ENCODE measurements at regions not wholly inside any gene's neighbourhood (a gene's known extent, or its start where the extent isn't known, plus 50 kb on each side); places are given as distances from the start of the nearest gene placed in this dataset.

DNA sequence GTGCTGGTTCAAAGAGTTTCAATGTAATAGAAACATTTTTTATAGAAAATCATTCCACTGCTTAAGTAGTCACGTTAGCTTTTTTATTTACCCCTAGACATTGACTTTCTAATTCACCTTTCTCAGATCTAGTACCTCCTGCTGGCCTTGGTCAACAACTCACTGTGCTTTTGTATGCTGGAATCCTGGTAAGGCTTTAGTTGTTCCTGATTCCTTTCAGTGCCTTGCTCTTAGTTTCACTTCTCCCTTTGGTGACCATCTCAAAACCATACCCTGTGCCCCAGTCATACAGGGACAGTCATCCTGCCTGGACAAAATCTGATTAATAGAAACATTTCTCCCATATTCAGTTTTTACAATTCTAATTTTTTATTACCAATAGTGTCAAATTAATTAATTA, 130.2 kb downstream of the GPR37 start:
- DNase-seq (ENCODE audit: low read depth): no peak

DNA sequence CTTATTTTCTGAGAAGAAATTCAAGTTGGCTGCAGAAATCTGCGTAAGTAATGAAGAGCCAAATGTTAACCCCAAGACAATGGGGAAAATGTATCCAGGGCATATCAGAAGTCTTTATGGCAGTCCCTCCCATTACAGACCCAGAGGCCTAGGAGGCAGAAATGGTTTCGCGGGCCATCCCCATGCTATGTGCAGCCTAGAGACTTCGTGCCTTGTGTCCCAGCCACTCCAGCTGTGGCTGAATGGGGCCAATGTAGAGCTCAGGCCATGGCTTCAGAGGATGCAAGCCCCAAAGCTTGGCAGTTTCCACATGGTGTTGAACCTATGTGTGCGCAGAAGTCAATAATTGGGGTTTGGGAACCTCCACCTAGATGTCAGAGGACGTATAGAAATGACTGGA, 131.9 kb downstream of the GPR37 start:
- no peak for DNase-seq (ENCODE audit: low read depth)

DNA sequence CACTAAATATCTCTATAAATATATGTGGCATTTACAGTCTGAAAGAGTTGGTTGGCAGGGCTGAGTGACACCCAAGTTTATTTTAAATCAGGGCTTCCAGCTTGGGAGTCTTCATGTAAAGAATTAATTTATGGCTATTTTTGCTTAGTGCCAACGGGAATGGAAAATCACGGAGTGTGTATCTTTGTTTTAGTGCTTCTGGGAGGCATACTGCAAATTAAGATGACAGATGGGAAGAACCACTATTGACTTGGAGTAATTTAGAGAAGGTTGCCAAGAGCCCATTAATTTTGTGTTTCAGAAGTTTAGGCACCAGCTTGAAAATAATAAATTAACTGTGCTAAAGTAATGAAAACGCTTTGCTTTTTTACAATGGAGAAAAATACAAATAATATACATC, 135.2 kb downstream of the GPR37 start:
- no peak for DNase-seq (ENCODE audit: low read depth)

DNA sequence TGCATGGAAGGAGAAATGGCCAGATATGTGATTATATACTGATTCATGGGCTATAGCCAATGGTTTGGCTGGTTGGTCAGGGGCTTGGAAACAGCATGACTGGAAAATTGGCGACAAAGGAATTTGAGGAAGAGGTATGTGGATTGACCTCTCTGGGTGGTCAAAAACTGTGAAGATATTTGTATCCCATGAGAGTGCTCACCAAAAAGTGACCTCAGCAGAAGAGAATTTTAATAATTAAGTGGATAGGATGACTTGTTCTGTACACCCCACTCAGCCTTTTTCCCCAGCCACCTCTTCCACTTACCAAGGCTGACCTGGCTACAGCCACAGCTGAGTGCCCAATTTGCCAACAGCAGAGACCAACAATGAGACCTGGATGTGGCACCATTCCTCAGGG, 146.7 kb downstream of the GPR37 start:
- no peak for DNase-seq (ENCODE audit: low read depth)

DNA sequence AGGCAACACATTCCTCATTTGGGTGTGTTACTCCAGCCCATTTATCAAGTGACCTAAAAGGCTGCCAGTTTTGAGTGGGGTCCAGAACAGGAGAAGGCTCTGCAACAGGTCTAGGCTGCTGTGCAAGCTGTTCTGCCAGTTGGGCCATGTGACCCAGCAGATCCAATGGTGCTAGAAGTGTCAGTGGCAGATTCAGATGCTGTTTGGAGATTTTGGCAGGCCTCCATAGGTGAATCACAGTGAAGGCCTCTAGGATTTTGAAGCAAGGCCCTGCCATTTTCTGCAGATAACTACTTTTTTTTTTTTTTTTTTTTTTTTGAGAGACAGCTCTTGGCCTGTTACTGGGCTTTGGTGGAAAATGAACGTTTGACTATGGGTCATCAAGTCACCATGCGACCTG, 147.5 kb downstream of the GPR37 start:
- peak; percentile 23 for DNase-seq (ENCODE audit: low read depth)

DNA sequence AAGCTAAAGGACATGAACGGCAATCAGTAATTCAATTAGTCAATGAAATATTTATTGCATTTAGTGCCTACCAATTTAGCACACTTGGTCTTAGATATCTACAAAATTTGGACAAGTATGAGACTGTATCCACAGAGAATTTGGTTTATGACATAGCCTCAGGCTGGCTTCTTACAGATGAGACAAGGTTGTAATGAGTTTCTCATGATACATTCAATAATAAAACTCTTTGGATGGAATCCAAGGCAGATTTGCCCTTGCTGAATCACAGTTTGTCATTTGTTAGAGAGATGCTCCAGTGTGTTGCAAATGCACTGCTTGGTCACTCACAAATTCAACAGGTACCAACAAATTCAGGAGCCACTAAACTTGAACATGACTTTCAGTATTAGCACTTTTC, 162.5 kb downstream of the GPR37 start:
- DNase-seq (ENCODE audit: low read depth): peak; percentile 42

DNA sequence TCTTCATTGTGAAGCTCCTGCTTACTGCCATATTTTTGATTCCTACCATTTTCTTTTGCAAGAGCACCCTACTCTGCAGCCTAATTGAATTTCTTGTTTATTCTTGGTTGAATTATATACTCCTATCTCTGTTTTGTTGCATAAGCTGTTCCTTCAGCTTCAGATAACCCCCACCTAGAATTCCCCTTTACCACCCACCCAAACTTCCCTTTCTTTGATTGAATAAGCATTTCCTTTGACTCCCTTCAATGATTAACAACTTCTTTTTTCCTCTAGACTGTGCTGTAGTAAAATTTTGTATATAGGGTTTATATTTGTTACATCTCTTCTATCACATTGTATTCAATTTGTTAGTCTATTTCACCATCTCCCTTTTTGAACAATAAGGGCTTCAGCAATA, 168.1 kb downstream of the GPR37 start:
- DNase-seq (ENCODE audit: low read depth): no peak

DNA sequence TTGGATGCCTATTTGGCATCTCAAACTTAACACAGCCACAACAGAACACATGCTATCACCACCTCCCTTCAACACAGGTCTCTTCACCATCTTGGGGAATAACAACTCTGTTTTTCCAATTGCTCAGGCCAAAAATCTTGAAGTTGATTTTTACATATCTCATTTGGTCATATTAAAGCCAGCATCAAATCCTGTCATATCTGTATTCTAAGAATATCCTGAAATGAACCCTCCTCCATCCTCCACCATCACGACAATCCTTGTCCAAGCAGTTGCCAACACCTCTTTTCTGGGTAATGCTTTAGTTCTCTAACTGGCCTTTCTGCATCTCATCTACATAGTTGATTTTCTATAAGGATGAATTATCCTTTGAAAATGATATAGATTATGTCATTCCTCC, 168.7 kb downstream of the GPR37 start:
- DNase-seq (ENCODE audit: low read depth): no peak

DNA sequence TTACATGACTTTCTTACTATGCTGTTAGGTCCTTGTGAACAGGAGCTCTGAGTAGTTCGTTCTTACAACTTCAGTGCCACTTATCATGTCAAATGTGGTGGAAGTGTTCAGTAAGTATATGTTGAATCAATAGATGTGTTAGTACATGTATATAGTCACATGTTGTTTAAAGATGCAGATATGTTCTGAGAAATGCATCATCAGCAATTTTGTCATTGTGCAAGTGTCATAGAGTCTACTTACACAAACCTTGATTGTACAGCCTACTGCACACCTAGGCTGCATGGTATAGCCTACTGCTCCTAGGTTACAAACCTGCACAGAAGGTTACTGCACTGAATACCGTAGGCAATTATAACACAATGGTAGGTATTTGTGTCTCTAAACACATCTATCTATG, 174.8 kb downstream of the GPR37 start:
- DNase-seq (ENCODE audit: low read depth): no peak

DNA sequence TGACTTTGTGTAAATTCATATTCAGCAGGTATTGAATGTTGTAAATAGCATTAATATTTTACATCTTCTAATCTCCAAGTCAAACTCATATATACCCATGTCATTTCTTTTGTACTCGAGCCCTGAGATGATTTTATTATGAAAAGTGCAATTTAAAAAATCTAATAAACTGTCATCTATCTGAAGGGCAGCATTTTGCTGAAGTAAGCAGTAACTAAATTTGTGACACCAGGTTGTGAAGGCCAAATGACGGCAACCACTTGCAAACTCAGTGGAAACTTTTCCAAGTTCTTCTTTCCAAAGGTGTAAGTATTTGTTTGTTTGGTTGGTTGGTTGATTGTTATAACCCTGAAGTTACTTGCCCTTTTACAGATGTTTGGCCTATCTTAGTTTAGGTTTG, 188.3 kb downstream of the GPR37 start:
- no peak for DNase-seq (ENCODE audit: low read depth)

DNA sequence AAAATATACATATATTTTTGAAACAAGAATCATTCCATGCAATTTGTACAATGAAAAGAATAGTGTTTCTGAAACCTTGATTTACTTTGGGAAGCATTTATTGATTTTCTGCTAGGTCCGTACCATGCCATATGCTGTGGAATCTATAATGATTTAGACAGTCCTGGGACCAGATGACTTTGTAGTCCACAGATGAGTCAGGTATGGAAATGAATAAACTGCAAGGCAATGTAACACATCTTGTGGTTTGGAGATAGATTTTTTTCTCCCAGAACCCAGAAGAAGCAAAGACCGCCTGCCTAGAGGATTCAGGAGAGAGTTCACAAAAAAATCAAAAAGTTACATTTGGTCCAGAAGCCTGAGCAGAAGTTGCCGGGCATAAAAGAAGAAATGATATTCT, 190.4 kb downstream of the GPR37 start:
- peak; percentile 9 for DNase-seq (ENCODE audit: low read depth)

DNA sequence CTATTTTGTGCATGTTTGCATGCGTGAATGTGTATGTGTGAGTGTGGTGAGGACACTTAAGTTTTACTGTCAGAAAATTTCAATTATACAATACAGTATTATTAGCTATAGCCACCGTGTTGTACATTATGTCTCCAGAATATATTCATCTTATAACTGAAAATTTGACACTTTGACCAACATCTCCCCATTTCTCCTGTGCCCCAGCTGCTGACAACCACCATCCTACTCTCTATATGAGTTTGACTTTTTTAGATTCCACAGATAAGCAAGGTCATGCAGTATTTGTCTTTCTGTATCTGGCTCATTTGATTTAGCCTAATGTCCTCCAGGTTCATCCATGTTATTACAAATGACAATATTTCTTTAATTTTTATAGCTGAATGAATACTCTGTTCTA, 195.0 kb downstream of the GPR37 start:
- DNase-seq (ENCODE audit: low read depth): no peak

DNA sequence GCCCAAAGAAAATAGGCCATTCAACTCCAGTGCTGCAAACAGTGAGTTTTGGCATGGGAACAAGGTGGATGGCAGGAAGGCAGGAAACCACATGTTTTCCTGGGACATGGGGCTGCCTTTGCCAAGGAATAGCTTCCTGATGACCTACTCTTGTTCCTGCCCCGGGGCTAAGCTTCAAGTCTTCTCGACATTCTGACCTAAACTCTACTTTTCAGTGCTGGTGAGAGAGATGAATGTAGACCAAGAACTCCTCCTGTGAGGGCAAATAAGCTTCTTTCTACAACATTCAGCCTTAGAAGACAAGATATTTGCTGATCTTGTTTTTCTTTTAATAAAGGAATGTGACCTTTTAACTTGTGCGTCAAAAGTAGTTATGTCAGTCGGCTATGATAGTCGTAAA, 199.0 kb downstream of the GPR37 start:
- peak; percentile 78 for DNase-seq (ENCODE audit: low read depth)

DNA sequence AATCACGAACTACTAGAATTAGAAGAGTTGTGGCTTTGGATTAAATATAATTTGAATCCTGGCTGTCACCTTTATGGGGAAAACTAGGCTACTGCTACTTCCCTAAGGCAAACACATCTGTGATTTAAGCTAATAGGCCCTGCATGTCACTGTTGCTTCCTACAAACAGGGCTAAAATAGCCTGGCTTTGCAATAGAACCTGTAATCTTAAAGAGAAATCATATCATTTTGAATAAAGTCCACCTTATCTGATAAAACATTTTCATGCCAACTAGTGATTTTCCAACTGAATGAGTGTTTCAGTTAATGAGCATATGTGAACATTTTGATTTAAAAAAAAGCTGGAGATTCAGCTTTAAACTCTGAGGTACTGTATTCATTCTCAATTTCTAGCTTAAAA, 208.0 kb downstream of the GPR37 start:
- no peak for DNase-seq (ENCODE audit: low read depth)

DNA sequence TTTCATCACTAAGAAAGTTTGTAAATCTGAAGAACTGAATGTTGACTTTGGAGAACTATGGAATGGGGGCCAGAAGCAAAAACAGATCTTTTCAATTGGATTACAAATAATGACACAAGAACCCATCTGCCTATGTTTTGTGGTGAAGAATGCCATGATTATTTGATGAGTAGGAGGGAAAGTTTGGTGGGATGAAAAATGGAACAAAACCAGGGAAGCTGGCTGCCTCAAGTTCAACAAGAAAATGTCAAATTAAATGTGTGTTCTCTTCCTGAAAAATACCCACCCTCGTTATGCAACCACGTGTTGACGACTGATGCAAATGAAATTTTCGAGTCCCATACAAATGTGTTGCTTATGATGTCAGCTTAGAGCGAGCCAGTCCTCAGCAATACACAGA, 208.5 kb downstream of the GPR37 start:
- DNase-seq (ENCODE audit: low read depth): no peak

DNA sequence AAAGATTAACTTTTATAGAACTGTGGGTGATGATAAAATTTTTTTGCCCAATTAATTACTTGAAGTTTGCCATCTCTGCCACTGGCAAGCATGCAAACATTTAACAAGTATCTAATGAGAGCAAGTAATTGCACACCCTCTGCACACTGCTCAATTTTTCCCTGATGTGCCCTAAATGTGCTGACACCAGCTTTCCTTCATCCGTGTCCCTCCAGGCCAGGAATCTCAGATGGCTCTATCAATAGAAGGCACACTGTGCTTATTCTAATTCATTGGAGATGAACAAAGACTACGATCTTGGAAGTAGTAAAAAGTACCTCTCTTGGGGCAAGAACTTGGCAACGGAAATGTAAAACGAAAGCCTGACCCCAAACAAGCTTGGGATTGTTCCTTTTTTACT, 212.1 kb downstream of the GPR37 start:
- DNase-seq (ENCODE audit: low read depth): no peak

DNA sequence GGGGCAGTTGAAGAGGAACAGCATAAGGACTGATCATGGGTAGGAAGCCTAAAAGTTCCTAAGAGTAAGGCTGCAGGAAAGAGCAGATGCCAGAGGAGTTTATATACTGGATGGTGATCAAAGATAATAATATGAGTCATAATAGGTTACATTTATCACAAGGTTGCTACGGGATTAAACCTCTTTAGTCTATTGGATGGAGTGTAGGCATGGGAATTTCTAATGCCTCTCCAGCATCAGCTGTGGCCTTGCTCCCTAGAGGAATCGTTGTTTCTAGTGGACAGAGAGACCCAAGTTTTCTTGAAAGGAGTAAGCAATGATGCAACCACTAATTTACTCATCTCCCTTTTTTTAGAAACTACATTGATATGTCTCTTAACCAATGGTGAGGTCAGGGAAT, 213.4 kb downstream of the GPR37 start:
- DNase-seq (ENCODE audit: low read depth): peak; percentile 39

DNA sequence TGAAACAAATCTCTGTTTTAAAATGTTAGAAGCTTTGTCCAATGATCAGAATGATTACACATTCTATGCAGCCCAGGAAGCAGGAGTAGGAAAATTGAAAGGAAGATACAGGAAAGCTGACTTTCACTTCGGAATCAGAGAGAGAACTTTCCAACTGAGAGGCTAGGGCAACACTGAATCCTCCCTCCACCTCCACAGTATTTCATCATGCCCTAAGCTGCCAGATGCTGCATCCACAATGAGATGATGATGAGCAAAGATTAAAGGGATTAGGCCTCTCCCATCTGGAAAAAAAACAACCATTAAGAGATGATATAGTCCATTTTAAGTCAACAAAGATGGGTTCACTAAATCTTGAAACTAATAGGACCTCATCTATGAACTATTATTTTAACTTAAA, 215.6 kb downstream of the GPR37 start:
- DNase-seq (ENCODE audit: low read depth): no peak

DNA sequence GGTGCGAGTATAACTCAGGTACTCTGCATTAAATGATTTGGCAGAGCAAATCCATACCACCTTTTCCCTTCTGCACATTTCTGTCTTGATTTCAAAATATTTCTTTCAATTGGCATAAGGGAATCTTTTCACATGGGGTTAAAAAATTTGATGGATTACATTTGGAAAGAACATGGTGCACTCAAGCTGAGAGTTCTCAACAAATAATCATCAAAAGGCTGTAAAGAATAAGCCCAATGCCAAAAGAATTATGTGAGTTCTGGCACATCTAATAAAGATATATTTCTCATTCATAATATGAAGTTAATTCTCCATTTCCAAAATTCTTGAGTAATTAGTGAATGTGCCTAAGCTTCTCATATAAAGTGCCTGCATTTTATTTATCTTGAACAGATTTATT, 223.1 kb downstream of the GPR37 start:
- DNase-seq (ENCODE audit: low read depth): no peak

DNA sequence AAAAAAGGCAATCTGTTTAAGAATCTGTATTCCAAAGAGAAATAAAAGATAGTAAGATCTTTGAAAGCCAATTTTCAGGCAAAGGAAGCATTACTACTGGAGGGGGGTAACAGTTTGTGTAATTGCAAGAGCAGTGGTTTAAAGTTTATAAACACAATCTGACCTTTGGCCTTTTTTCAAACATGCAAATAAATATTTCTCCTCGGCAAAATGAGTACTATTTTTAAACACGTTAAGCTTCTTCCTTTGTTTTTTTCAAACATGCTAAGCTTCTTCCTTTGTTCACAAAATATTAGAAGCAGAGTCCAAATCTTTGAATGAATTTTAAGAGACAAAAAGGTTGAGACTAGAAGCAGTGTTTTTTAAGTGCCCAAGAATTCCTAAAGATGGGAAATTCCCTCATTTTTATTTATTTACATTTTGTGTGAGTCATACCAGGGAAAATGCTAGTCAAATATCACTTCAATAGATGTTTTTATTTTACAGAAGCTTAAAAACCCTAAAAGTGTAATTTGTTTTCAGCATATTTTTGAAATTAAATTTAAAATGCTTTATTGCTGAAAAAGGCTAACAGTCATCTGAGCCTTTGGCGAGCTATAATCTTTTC, 229.3 kb downstream of the GPR37 start:
- DNase-seq (ENCODE audit: low read depth): no peak

DNA sequence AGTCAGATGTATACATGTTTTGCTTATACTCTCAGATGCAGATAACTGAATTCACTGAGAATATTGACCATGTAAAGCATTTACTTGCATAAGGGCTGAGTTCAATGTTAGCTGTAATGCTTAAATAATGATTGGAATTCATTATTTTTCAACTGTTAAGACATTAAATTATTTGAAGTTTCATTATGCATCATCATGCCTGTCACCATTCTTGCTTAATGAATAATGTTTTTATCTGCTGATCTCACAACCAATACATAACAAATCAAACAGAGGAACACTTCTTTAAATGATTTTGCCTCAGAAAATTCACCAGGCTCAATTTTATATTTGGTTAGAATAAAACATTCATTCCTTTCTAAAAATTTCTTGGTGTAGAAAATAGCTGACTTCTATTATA, 233.4 kb downstream of the GPR37 start:
- no peak for DNase-seq (ENCODE audit: low read depth)

DNA sequence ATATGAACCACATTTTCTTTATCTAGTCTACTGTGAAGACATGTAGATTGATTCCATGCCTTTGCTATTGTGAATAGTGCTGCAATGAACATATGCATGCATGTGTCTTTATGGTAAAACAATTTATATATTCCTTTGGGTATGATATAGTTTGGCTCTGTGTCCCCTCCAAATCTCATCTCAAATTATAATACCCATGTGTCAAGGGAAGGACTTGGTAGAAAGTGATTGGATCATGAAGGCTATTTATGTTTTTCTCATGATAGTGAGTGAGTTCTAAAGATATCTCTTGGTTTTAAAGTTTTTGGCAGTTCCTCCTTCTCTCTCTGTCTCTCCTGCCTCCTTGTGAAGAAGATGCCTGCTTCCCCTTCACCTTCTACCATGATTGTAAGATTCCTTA, 248.7 kb downstream of the GPR37 start:
- no peak for DNase-seq (ENCODE audit: low read depth)

DNA sequence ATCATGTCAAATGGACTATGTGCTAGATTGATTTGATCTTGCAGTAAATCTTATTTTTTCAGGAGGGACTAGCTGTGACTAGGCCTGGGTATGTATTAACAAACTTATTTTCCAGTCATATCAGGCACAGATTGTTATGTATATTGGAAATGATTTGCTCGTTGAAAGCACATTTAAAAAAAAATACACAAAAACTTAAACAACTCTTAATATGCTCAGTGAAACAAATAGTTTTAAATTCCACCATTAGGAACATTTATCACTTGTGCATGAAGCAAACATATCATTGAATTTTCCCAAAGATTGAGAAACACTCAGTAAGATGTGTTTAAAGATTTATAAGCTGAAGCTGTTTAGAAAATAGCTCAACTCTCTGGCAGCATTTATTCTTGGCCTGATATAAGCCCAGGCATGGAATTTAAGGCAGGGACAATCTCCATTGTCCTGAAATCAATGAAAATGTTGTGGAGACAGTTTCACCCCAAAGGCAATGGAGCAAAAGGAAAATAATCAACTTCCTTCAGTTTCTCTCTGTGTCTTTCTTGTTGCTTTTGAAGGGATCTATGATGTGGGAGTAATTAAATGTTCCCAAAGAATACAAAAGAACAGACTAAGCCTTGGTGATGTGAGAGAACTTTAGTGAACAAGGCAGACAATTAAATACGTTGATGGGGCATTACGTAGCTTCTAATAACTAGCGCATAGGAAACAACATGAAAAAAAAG, 250.3 kb downstream of the GPR37 start:
- DNase-seq (ENCODE audit: low read depth): no peak

DNA sequence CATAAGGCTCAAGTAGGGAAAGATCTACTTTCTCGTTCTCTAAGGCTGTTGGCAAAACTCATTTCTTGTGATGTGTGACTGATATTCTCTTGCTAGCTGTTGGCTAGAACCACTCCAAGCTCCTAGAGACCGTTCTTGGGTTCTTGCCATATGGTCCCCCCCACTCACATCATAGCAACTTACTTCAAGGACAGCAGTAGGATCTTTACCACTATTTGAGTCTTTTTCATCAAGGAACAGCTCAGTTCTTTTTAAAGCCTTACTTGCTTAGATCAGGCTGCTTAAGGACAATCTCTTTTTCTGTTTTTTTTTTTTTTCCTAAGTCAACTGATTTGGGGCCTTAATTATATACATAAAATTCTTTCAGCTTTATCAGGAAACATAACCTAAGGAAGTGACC, 251.1 kb downstream of the GPR37 start:
- no peak for DNase-seq (ENCODE audit: low read depth)
